Tibial nerve (tissue), 4 donors: ENCODE measurements at regions not wholly inside any gene's neighbourhood (a gene's known extent, or its start where the extent isn't known, plus 50 kb on each side); places are given as distances from the start of the nearest gene placed in this dataset.

Experiments
- EP300 ChIP-seq, 2 donors: sonication (generic); formaldehyde crosslinking; IDR thresholded peaks; one replicate each; pipeline ENCODE4 v1.6.1; 2017; ENCODE audit warnings: antibody characterized with exemption in 2 of 2, mild to moderate bottlenecking in 1 of 2
- TF ChIP-seq, protein P1 (sequence below), 5 experiments: fragments of 200-600 bp in 3 of 5; fragments of 450-650 bp in 2 of 5; sonication (generic) in 3 of 5; IDR thresholded peaks; one replicate each; pipeline ENCODE4 v1.5.1; 2016 to 2019; ENCODE audit warnings: antibody characterized with exemption in 5 of 5, mild to moderate bottlenecking in 3 of 5, moderate library complexity in 2 of 5

DNA sequence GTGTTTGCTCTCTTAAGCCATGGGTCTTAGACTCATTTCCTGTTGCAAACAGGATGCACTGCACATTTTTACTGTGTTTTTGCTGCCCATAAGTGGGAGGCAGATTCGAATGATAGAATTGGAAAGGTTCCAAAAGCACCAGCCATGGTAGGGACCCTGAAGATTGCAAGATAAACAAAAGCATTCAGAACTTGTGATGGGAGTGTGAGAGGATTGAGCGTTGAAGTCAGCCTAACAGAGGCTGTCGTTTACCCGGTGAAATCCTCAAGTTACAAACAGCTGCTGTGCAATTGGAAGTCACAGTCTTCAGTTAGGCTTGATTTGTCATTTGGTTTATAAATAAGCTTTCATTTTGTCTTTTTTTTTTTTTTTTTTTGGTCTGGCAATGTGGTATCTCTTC is 192.7 kb upstream of the MKI67 start:
- TF ChIP-seq EP300 (IDR thresholded peaks at IDR 0.05): no peak
- TF ChIP-seq, protein P1, sequence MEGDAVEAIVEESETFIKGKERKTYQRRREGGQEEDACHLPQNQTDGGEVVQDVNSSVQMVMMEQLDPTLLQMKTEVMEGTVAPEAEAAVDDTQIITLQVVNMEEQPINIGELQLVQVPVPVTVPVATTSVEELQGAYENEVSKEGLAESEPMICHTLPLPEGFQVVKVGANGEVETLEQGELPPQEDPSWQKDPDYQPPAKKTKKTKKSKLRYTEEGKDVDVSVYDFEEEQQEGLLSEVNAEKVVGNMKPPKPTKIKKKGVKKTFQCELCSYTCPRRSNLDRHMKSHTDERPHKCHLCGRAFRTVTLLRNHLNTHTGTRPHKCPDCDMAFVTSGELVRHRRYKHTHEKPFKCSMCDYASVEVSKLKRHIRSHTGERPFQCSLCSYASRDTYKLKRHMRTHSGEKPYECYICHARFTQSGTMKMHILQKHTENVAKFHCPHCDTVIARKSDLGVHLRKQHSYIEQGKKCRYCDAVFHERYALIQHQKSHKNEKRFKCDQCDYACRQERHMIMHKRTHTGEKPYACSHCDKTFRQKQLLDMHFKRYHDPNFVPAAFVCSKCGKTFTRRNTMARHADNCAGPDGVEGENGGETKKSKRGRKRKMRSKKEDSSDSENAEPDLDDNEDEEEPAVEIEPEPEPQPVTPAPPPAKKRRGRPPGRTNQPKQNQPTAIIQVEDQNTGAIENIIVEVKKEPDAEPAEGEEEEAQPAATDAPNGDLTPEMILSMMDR (IDR thresholded peaks at IDR 0.05): no peak
